HCT116 (cell line): ENCODE measurements at regions not wholly inside any gene's neighbourhood (a gene's known extent, or its start where the extent isn't known, plus 50 kb on each side); places are given as distances from the start of the nearest gene placed in this dataset.

Experiments
- ATF3 ChIP-seq: IDR thresholded peaks from 2 replicates; pipeline ENCODE4 v1.6.1; 2012
- CTCF ChIP-seq, 3 experiments: fragments of 200-600 bp in 1 of 3; sonication (generic) in 1 of 3; IDR thresholded peaks in 2 of 3; conservative IDR thresholded peaks in 1 of 3; 2 replicates each; pipeline ENCODE4 v1.5.1; 2012 to 2017; ENCODE audit warnings: low read depth in 2 of 3, low read length in 2 of 3, antibody characterized with exemption in 1 of 3, borderline replicate concordance in 1 of 3, control low read depth in 1 of 3, mild to moderate bottlenecking in 1 of 3, mixed read lengths in 1 of 3, mixed run types in 1 of 3, moderate library complexity in 1 of 3; ENCODE audit not compliant: insufficient read depth in 1 of 3
- EGR1 ChIP-seq: IDR thresholded peaks from 2 replicates; pipeline ENCODE4 v1.6.1; 2012; ENCODE audit warnings: low read depth
- EZH2 ChIP-seq: fragments of 200-600 bp; sonication (generic); IDR thresholded peaks from 2 replicates; pipeline ENCODE4 v1.6.1; 2017; ENCODE audit warnings: antibody characterized with exemption, mixed run types
- FOSL1 ChIP-seq: IDR thresholded peaks from 2 replicates; pipeline ENCODE4 v1.6.1; 2012; ENCODE audit warnings: low read depth
- JUND ChIP-seq: IDR thresholded peaks from 2 replicates; pipeline ENCODE4 v1.6.1; 2012
- MAX ChIP-seq: IDR thresholded peaks from 2 replicates; pipeline ENCODE4 v1.6.1; 2012
- POLR2A ChIP-seq: IDR thresholded peaks from 2 replicates; pipeline ENCODE4 v1.7.0; 2011; ENCODE audit warnings: borderline replicate concordance; ENCODE audit not compliant: insufficient read depth, insufficient read length; ENCODE audit errors: extremely low read depth
- POLR2AphosphoS5 ChIP-seq: IDR thresholded peaks from 2 replicates; pipeline ENCODE4 v1.6.1; 2011; ENCODE audit warnings: mild to moderate bottlenecking, low read depth, low read length, moderate library complexity
- TCF7L2 ChIP-seq: IDR thresholded peaks from 2 replicates; pipeline ENCODE4 v1.7.0; 2011; ENCODE audit warnings: borderline replicate concordance, inconsistent platforms; ENCODE audit not compliant: insufficient read depth, insufficient read length; ENCODE audit errors: extremely low read depth
- ZBTB33 ChIP-seq: IDR thresholded peaks from 2 replicates; pipeline ENCODE4 v1.6.1; 2011; ENCODE audit warnings: mild to moderate bottlenecking, low read length, moderate library complexity; ENCODE audit not compliant: insufficient replicate concordance; ENCODE audit errors: extremely low read depth
- ZNF274 ChIP-seq: fragments of 200-500 bp; sonication (Bioruptor generic); IDR thresholded peaks from 2 replicates; pipeline ENCODE4 v1.6.1; 2014; ENCODE audit warnings: mild to moderate bottlenecking, low read depth, low read length, inconsistent platforms

GRCh38 chr1:81505831-81506230 lies 294.9 kb upstream of the ADGRL2 start:
- TF ChIP-seq POLR2AphosphoS5, result no peak
- no peak for TF ChIP-seq CTCF (IDR thresholded peaks at IDR 0.05 in 2 of 3, conservative IDR thresholded peaks at IDR 0.05 in 1 of 3; ENCODE audit: borderline replicate concordance in 1 of 3, insufficient read depth in 1 of 3, low read depth in 2 of 3, low read length in 2 of 3)
- TF ChIP-seq ATF3, result no peak
- no peak for TF ChIP-seq JUND
- TF ChIP-seq ZBTB33, result no peak
- no peak for TF ChIP-seq EGR1
- no peak for TF ChIP-seq TCF7L2
- no peak for TF ChIP-seq POLR2A
- TF ChIP-seq MAX, result no peak
- TF ChIP-seq EZH2, result no peak
- no peak for TF ChIP-seq ZNF274
- TF ChIP-seq FOSL1, result no peak
